Ovary (tissue), 7 donors: ENCODE measurements at regions not wholly inside any gene's neighbourhood (a gene's known extent, or its start where the extent isn't known, plus 50 kb on each side); places are given as distances from the start of the nearest gene placed in this dataset.
"Not testable (repeated sequence)": the region's sequence is repeated elsewhere in the genome, so short reads cannot be mapped to it uniquely, and the experiment has no call there.

ENCODE experiments used
- DNase-seq, 5 donors: peaks; one replicate each; pipeline ENCODE4 v3.0.0-alpha.2; 2019 to 2020
- H3K27ac ChIP-seq, 2 donors: fragments of 200-600 bp; one replicate each; pipeline versions ENCODE4 v1.5.1 to v1.8.0; 2019 to 2022
- H3K27me3 ChIP-seq: fragments of 200-600 bp; one replicate; pipeline ENCODE4 v1.8.0; 2022
- H3K36me3 ChIP-seq: fragments of 200-600 bp; sonication (generic); one replicate; pipeline ENCODE4 v1.5.1; 2019
- H3K4me1 ChIP-seq: one replicate; pipeline ENCODE4 v1.8.1; 2013; ENCODE audit warnings: mild to moderate bottlenecking, moderate library complexity; ENCODE audit not compliant: insufficient read depth
- H3K4me3 ChIP-seq: fragments of 200-600 bp; sonication (generic); one replicate; pipeline ENCODE4 v1.5.1; 2017
- H3K9me3 ChIP-seq, 2 donors: fragments of 200-600 bp in 1 of 2; sonication (generic) in 1 of 2; one replicate each; pipeline versions ENCODE4 v1.5.1 to v1.8.1; 2013 to 2019; ENCODE audit warnings: mild to moderate bottlenecking in 1 of 2, moderate library complexity in 1 of 2
- WGBS, 3 donors: extraction: QIAGEN DNeasy Blood & Tissue Kit in 1 of 3; methylation state at CpG; one replicate each; pipeline versions ENCODE4 v1.1.5 to v1.1.7; 2013 to 2017; 5-methylcytosine and 5-hydroxymethylcytosine counted together
- intact Hi-C, 4 donors: fragments of 100-400 bp; cut with DNase I; formaldehyde crosslinking; loops; one replicate each; pipeline versions ENCODE4 v1.11.0 to v1.15.1; 2022 to 2023
- donor health status: DM: no; HTN: no; CAD: no; lungs with moderate emphysema.
- donor health status: DM: no; HTN: no; CAD: no.
- donor health status: Bipolar disorder and iron deficiency.
- donor health status: DM: no; HTN: no; CAD: no.
- donor health status: DM: yes; HTN: yes; CAD: no.

DNA sequence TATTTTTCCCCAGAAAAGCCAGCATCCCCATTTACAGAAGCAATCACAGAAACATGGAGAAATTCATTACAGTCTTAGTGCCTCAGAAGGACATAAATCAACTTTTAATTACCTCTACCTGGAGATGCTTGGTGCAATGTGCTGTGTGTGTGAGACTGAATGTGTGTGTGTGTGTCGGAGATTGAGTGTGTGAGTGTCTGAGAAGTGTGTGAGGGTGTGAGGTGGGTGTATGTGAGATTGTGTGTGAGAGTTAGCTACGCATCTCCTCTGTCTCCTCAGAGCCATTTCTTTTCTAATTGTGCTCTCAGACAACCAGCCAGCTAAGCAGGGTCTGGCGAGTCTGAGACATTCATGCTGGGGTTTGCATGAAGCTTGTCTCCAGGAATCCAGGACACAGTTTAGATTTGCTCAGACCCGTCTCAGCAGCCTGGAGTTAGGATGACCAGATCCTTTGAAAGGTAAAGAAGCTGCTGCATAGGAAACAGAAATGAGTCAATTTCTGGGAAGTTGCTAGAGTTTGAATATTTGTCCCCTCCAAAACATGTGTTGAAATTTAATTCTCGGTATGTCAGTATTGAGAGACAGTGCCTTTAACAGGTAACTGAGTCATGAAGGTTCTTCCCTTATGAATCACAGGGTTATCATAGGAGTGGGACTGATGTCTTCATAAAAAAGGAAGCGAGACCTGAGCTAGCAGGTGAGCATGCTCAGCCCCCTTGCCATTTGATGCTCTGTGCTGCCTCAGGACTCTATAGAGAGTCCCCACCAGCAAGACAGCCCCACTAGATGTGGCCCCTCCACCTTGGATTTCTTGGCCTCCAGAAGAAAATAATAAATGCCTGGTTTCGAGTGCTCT is 199.0 kb upstream of the PLGLB2 start:
- H3K4me1 ChIP-seq, H3K9me3 ChIP-seq, H3K36me3 ChIP-seq, H3K27ac ChIP-seq, H3K27me3 ChIP-seq, intact Hi-C loops, H3K4me3 ChIP-seq, DNase-seq: not testable (repeated sequence)
- WGBS, 3 donors = 94 to 100% (median 99%) methylated on average over 2 to 4 of the region's 7 CpGs

GRCh38 chr2:87549561-87550202 is 198.2 kb upstream of the PLGLB2 start:
- H3K36me3 ChIP-seq, H3K9me3 ChIP-seq, DNase-seq, H3K27ac ChIP-seq, H3K4me3 ChIP-seq, intact Hi-C loops, H3K4me1 ChIP-seq, H3K27me3 ChIP-seq: not testable (repeated sequence)

DNA sequence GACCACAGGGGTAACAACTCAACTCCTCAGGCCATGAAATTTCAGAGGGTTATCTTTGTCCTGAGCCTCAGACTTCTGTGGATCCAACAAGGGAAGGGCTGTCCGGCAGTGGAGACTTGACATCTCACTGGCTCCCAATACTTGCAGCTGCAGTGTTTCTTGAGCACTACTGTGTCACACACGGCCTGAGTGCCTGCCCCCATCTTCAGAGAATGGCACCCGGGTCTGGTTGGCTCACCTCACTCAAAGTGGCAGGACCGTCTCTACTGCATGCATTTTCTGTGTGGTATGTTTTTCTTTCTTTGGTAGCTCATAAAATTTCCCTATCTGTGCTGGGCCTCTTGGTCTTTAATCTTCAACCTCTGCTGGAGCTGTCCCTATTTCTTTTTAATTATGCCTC is 193.2 kb upstream of the PLGLB2 start:
- H3K27ac ChIP-seq, DNase-seq, H3K4me3 ChIP-seq, intact Hi-C loops, H3K9me3 ChIP-seq, H3K27me3 ChIP-seq, H3K4me1 ChIP-seq, H3K36me3 ChIP-seq: not testable (repeated sequence)
- WGBS, 3 donors = 20 to 67% methylated on average over 1 of the region's 4 CpGs; no CpG with 5 or more reads in 1 of the 3 donors

DNA sequence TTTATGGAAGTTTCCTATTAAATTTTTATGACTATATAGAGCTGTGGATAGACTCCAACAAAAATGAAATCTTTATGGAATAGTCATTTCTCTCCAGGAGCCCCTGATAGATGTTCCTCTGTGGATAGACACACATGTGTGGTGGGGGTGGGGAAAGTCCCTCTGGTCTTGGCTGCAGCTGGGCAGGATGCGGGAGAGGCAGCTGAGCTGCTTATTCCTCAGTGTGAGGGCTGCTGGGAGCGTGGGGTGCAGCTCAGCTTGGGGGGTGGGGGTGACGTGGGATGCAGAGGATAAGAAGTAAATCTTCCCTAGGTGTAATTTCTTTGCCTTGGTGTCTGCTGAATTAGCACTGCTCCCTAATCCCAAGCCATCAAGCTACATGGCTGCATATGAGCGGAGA is 192.8 kb upstream of the PLGLB2 start:
- H3K4me1 ChIP-seq, DNase-seq, H3K27ac ChIP-seq, H3K4me3 ChIP-seq, H3K36me3 ChIP-seq, H3K27me3 ChIP-seq, H3K9me3 ChIP-seq, intact Hi-C loops: not testable (repeated sequence)
- WGBS, 3 donors = 48% methylated on average over 3 of the region's 4 CpGs; no CpG with 5 or more reads in 2 of the 3 donors

DNA sequence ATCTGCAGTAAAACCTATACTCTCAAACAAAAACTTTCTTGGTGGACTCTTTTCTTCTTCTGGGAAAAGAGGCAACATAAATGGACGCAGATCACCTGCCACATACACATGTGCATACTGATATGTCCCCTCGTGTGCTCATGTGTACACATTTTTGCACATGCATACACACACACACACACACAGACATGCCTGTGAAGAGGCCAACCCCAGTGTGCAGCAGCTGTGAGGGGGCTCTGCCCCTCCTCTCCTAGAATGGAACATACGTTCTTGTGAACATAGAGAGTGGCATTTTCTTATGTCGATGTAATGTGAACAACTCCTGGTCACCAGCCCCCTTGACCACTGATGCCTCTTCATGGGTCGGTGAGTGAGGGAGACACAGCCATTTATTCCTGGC is 188.9 kb upstream of the PLGLB2 start:
- H3K36me3 ChIP-seq, H3K27ac ChIP-seq, H3K4me1 ChIP-seq, H3K4me3 ChIP-seq, DNase-seq, H3K9me3 ChIP-seq, H3K27me3 ChIP-seq, intact Hi-C loops: not testable (repeated sequence)
- 83 to 85% methylated on average over 2 of the region's 5 CpGs; no CpG with 5 or more reads in 1 of the 3 donors for WGBS, 3 donors

- H3K27me3 ChIP-seq, intact Hi-C loops, DNase-seq, H3K27ac ChIP-seq, H3K4me1 ChIP-seq, H3K9me3 ChIP-seq, H3K36me3 ChIP-seq, H3K4me3 ChIP-seq: not testable (repeated sequence)
- WGBS, 3 donors = 92 to 95% (median 95%) methylated on average over 1 to 2 of the region's 2 CpGs
Measured at GRCh38 chr2:87559735-87560134, 188.2 kb upstream of the PLGLB2 start.

- H3K36me3 ChIP-seq, H3K27ac ChIP-seq, H3K4me3 ChIP-seq, H3K27me3 ChIP-seq, H3K9me3 ChIP-seq, H3K4me1 ChIP-seq, intact Hi-C loops, DNase-seq: not testable (repeated sequence)
- WGBS, 3 donors = 96 to 100% (median 98%) methylated on average over 1 to 2 of the region's 3 CpGs
Measured at GRCh38 chr2:87565116-87565515, 182.8 kb upstream of the PLGLB2 start.

- H3K4me3 ChIP-seq, H3K27ac ChIP-seq, H3K36me3 ChIP-seq, H3K9me3 ChIP-seq, H3K4me1 ChIP-seq, intact Hi-C loops, DNase-seq, H3K27me3 ChIP-seq: not testable (repeated sequence)
- 87 to 92% (median 89%) methylated on average over 3 of the region's 3 CpGs for WGBS, 3 donors
Measured at GRCh38 chr2:87566531-87566930, 181.4 kb upstream of the PLGLB2 start.

- DNase-seq, H3K4me1 ChIP-seq, intact Hi-C loops, H3K27me3 ChIP-seq, H3K36me3 ChIP-seq, H3K27ac ChIP-seq, H3K4me3 ChIP-seq, H3K9me3 ChIP-seq: not testable (repeated sequence)
- WGBS, 3 donors = 83 to 88% (median 84%) methylated on average over 10 of the region's 11 CpGs
Measured at GRCh38 chr2:87567093-87567492, 180.8 kb upstream of the PLGLB2 start.

- DNase-seq, H3K27me3 ChIP-seq, intact Hi-C loops, H3K4me1 ChIP-seq, H3K9me3 ChIP-seq, H3K36me3 ChIP-seq, H3K4me3 ChIP-seq, H3K27ac ChIP-seq: not testable (repeated sequence)
- 89 to 92% (median 92%) methylated on average over 2 to 3 of the region's 3 CpGs for WGBS, 3 donors
Measured at GRCh38 chr2:87567912-87568311, 180.0 kb upstream of the PLGLB2 start.

GRCh38 chr2:87568554-87569278 is 179.2 kb upstream of the PLGLB2 start:
- H3K27me3 ChIP-seq, H3K36me3 ChIP-seq, H3K4me1 ChIP-seq, DNase-seq, H3K4me3 ChIP-seq, H3K27ac ChIP-seq, intact Hi-C loops, H3K9me3 ChIP-seq: not testable (repeated sequence)
- 89 to 95% (median 90%) methylated on average over 8 to 10 of the region's 10 CpGs for WGBS, 3 donors
